ENCODE measurements at regions not wholly inside any gene's neighbourhood (a gene's known extent, or its start where the extent isn't known, plus 50 kb on each side); places are given as distances from the start of the nearest gene placed in this dataset.
A peak's percentile ranks its signal among the peaks of the same experiment; 100 is the strongest.

DNA sequence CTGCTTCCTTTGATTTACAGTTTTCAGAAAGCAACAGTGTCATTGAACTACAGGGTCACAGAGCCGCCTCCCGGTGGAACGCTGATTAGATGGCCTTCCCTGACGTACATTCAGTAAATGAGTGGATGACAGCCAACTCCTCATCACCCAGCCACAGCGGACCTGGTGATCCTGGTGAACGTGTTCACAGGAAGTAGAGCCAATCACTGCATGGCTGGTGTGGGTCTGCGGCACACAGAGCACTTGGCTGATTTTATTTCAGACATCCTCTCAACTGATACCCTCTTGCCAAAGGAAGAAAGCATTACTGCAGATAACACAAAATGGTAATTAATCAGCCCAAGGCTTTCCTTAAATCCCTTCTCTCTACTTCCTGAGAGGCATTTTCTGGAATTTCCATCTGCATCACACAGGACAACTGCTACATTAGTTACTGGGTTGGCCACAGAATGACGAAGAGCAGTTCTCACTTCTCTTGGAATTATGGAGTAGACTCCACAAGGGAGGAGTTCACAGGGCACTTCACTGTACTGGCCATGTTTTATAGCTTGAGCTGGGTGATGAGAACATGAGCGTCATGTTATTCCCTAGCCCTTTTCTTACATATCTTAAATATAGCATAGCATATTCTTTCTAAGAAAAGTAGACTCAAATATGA lies 84.0 kb upstream of the SLC7A1 start:
- Mint-ChIP-seq H3K27ac (no peak overlapping the region), H3K9me3 (no peaks in the 10 kb centered on the region), H3K36me3 (no peaks in the 10 kb centered on the region)
- ATAC-seq (no peak), DNase-seq (ENCODE audit: low spot score in 2 of 2) (no peak)

- Mint-ChIP-seq H3K27ac (no peak overlapping the region), H3K9me3 (peaks cover 0 to 7% of the 10 kb centered on the region in 2 donors), H3K36me3 (no peaks in the 10 kb centered on the region)
- DNase-seq (ENCODE audit: low spot score in 2 of 2) (no peak), ATAC-seq (no peak)
Observed at GRCh38 chr13:29677627-29678026, 82.1 kb upstream of the SLC7A1 start.

DNA sequence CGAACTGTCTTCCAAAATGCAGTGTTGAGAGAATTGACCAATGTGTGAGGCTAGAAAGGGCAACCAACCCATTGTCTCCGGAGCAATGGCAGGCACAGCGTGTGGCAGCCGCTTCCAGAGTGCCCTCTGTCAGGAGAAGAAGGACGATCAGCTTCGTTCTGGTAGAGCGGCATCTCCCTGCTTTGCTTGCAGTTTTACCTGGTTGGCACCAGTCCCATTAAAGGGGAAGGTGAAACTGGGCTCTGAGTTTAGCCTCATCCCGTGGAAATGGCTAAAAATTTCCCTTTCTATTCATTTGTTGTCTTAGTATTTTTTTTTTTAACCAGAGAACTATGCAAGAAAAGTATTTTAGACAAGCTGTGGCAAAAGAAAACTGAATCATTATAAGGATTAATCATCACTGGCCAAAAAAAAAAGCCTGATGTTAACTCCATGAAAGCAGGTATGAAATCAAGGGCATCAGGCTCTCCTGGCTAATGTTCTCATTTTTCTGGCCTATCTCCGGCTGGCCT lies 81.5 kb upstream of the SLC7A1 start:
- Mint-ChIP-seq H3K27ac (no peak overlapping the region), H3K36me3 (no peaks in the 10 kb centered on the region), H3K9me3 (peaks cover 0 to 7% of the 10 kb centered on the region in 2 donors)
- ATAC-seq, result no peak
- no peak for DNase-seq (ENCODE audit: low spot score in 2 of 2)

GRCh38 chr13:29676535-29676934 lies 81.0 kb upstream of the SLC7A1 start:
- H3K36me3 Mint-ChIP-seq, result no peaks in the 10 kb centered on the region
- H3K27ac Mint-ChIP-seq, result no peak overlapping the region
- DNase-seq (ENCODE audit: low spot score in 2 of 2), result no peak

DNA sequence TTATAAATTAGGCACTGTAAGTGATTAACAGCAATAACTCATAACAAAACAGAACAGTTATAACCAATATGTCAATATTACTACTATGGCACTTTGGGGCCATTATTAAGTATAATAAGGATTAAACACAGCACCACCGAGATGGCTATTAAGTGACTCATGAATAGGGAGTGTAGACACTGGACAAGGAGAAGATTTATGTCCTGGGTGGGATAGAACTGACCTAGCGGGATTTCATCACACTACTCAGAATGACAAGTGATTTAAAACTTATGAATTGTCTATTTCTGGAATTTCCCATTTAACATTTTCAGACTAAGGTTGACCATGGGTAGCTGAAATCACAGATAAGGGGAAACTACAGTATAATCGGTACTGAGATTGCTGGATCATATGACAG lies 79.0 kb upstream of the SLC7A1 start:
- H3K36me3 Mint-ChIP-seq, result no peaks in the 10 kb centered on the region
- no peak for DNase-seq (ENCODE audit: low spot score in 2 of 2)
- H3K9me3 Mint-ChIP-seq, result peaks cover 0 to 7% of the 10 kb centered on the region in 2 donors
- no peak for ATAC-seq
- H3K27ac Mint-ChIP-seq, result no peak overlapping the region

More at GRCh38 chr13:29676535-29676934, 81.0 kb upstream of the SLC7A1 start:
- ATAC-seq, result no peak
- peaks cover 0 to 7% of the 10 kb centered on the region in 2 donors for H3K9me3 Mint-ChIP-seq

DNA sequence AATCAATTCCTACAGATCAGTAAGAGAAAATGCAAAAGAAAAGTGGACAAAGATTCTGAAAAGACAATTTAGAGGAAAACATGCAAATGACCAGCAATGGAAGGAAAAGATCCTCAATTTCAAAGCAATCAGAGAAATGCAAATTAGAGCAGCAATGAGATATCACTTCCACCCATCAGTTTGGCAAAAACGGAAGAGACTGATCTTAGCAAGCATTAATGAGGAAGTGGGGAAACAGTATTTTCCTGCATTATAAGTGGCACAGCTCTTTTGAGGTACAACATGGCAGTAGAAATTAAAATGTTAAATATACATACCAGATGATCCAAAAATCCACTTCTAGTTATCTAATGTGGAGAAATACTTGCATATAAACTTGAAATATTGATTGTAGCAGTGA lies 69.1 kb upstream of the SLC7A1 start:
- DNase-seq (ENCODE audit: low spot score in 2 of 2) (no peak), ATAC-seq (no peak)
- Mint-ChIP-seq H3K27ac (no peak overlapping the region), H3K36me3 (peaks cover 1 to 11% of the 10 kb centered on the region in 2 donors), H3K9me3 (peaks cover 11 to 44% of the 10 kb centered on the region in 2 donors)

GRCh38 chr13:29654843-29655547 lies 59.5 kb upstream of the SLC7A1 start:
- Mint-ChIP-seq H3K27ac (no peak overlapping the region), H3K36me3 (peaks cover 4 to 24% of the 10 kb centered on the region in 2 donors), H3K9me3 (peaks cover 4 to 14% of the 10 kb centered on the region in 2 donors)
- no peak for ATAC-seq
- no peak for DNase-seq (ENCODE audit: low spot score in 2 of 2)

- Mint-ChIP-seq H3K36me3 (peaks cover under 1 to 18% of the 10 kb centered on the region in 2 donors), H3K9me3 (peaks cover 0 to 8% of the 10 kb centered on the region in 2 donors)
- ATAC-seq, result no peak
Observed at GRCh38 chr13:29654384-29654783, 58.9 kb upstream of the SLC7A1 start.

GRCh38 chr13:29648760-29649159 lies 53.3 kb upstream of the SLC7A1 start:
- DNase-seq (ENCODE audit: low spot score in 2 of 2), result no peak
- Mint-ChIP-seq H3K36me3 (no peaks in the 10 kb centered on the region), H3K27ac (peak overlapping the region in 1 of 2 donors; percentile 73), H3K9me3 (peaks cover 0 to 9% of the 10 kb centered on the region in 2 donors)
- no peak for ATAC-seq

More at GRCh38 chr13:29654384-29654783, 58.9 kb upstream of the SLC7A1 start:
- H3K27ac Mint-ChIP-seq, result no peak overlapping the region
- DNase-seq (ENCODE audit: low spot score in 2 of 2), result no peak
